ENCODE measurements at regions not wholly inside any gene's neighbourhood (a gene's known extent, or its start where the extent isn't known, plus 50 kb on each side); places are given as distances from the start of the nearest gene placed in this dataset.

DNA sequence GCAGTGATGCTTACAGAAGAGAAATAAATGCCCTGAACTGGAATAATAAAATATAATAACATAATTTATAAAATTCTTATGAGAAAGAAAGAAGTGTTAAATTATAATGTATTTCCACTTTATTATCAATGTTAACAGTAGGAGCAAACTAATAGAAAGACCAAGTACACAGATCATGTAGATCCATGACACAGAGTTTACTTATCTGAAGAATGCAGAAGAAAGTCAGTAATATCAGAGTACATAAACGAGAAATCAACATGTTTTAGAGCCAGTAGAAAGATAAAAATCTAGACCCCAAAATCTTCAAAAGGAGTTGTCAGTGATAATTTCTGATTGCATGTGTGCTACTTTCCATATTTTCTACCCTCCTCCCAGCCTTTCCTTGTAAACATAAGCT lies 334.8 kb upstream of the MANEA start:
- TF ChIP-seq CTCF (IDR thresholded peaks at IDR 0.05; ENCODE audit: control insufficient read depth, insufficient read depth, low read depth, low read length, missing control alignments) = no peak

DNA sequence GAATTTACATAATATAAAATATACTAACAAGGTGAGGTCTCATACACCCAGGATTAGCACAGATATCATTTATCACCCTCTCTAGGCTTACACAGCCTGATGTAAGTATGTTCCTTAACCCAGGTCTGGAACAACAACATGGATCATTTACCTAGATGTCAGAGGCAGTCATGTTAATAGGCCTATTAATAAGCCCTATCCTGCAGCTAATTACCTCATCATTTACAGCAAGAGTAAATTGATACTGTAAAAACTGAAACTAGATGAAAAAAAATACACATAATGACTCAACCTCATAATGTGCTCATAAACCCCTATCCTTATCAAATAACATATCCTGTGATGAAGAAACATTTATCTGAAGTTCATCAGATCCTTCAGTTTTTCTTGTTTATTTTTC lies 334.3 kb upstream of the MANEA start:
- TF ChIP-seq CTCF (IDR thresholded peaks at IDR 0.05; ENCODE audit: control insufficient read depth, insufficient read depth, low read depth, low read length, missing control alignments) = no peak
- H3K4me3 ChIP-seq (ENCODE audit: control insufficient read depth, low read depth, low read length) = no peak overlapping the region
- DNase-seq (ENCODE audit: low read depth) = no peak

More for the DNA sequence above, 334.8 kb upstream of the MANEA start:
- DNase-seq (ENCODE audit: low read depth) = no peak
- H3K4me3 ChIP-seq (ENCODE audit: control insufficient read depth, low read depth, low read length) = no peak overlapping the region

DNA sequence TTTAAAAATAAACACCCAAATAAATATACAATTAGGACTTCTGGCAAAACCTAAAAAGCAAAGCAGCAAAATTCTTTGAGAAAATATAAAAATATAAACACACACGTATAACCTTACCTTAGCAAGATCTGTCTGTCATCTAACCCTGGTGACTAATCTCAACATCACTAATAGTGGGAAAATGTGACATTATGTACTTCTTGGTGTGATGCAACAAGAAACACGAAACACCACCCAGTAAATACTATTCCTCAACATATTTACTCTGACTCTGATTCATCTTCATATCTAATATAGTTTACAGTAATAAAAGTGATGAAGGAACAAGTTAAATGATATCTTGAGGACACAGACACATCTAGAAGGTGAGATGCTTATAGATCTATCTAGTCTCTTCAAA lies 332.6 kb upstream of the MANEA start:
- TF ChIP-seq CTCF (IDR thresholded peaks at IDR 0.05; ENCODE audit: control insufficient read depth, insufficient read depth, low read depth, low read length, missing control alignments) = no peak
- no peak overlapping the region for H3K4me3 ChIP-seq (ENCODE audit: control insufficient read depth, low read depth, low read length)
- no peak for DNase-seq (ENCODE audit: low read depth)

- no peak for TF ChIP-seq CTCF (IDR thresholded peaks at IDR 0.05; ENCODE audit: control insufficient read depth, insufficient read depth, low read depth, low read length, missing control alignments)
Measured at GRCh38 chr6:95248499-95248898, 328.8 kb upstream of the MANEA start.

GRCh38 chr6:95249175-95249574 lies 328.2 kb upstream of the MANEA start:
- no peak for DNase-seq (ENCODE audit: low read depth)
- H3K4me3 ChIP-seq (ENCODE audit: control insufficient read depth, low read depth, low read length) = no peak overlapping the region
- no peak for TF ChIP-seq CTCF (IDR thresholded peaks at IDR 0.05; ENCODE audit: control insufficient read depth, insufficient read depth, low read depth, low read length, missing control alignments)

More at GRCh38 chr6:95248499-95248898, 328.8 kb upstream of the MANEA start:
- no peak for DNase-seq (ENCODE audit: low read depth)
- no peak overlapping the region for H3K4me3 ChIP-seq (ENCODE audit: control insufficient read depth, low read depth, low read length)

DNA sequence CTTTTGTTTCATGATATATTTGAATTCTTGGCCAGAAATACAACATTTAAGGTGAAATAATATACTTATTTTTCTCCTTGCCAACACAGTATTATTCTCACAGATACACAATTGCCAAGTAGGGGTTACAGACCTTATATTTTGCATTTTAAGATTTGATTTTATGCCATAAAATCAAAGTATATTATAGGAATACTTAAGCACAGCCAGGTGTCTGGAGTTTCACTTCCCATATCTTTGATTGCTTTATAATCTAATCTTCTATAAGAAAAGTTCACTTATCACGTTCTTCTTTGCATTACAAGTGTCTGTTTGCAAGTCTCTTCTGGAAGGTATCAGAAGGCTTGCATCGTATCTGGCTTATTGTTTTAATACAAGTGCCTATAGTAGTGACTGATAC lies 327.7 kb upstream of the MANEA start:
- H3K4me3 ChIP-seq (ENCODE audit: control insufficient read depth, low read depth, low read length) = no peak overlapping the region
- DNase-seq (ENCODE audit: low read depth) = no peak
- no peak for TF ChIP-seq CTCF (IDR thresholded peaks at IDR 0.05; ENCODE audit: control insufficient read depth, insufficient read depth, low read depth, low read length, missing control alignments)

DNA sequence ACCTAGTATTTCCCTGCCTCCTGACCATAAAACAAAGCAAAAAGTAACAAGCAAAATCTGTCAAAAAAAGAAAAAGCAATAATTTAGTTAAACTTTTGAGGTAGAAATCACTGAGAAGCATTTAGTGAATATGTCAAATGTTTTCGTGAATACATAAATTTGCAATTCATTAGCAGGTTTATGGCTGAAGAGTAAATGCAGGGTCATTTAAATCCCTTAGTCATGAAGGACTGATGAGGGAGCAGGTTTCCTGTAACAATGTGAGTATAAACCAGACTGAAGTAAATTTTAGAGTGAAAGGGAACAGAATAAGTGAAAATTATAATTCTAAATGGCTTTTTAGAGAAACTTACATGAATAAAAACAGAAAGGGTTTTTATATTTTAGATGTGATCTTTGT lies 313.5 kb upstream of the MANEA start:
- TF ChIP-seq CTCF (IDR thresholded peaks at IDR 0.05; ENCODE audit: control insufficient read depth, insufficient read depth, low read depth, low read length, missing control alignments) = no peak
- no peak for DNase-seq (ENCODE audit: low read depth)

More for the DNA sequence above, 313.5 kb upstream of the MANEA start:
- H3K4me3 ChIP-seq (ENCODE audit: control insufficient read depth, low read depth, low read length) = no peak overlapping the region

All from AG09309 (cell line).